Endothelial cell of umbilical vein (primary cell): ENCODE measurements at regions not wholly inside any gene's neighbourhood (a gene's known extent, or its start where the extent isn't known, plus 50 kb on each side); places are given as distances from the start of the nearest gene placed in this dataset.

Source experiments
- POLR2AphosphoS5 ChIP-seq: IDR thresholded peaks from 2 replicates; pipeline ENCODE4 v1.6.1; 2012; ENCODE audit warnings: low read depth, mild to moderate bottlenecking, control low read depth, low read length, moderate library complexity; ENCODE audit not compliant: insufficient read depth
- TF ChIP-seq, protein P1 (sequence below), 2 donors: IDR thresholded peaks; 1 replicate in 1 of 2; 2 replicates in 1 of 2; pipeline ENCODE4 v1.5.1; 2011; ENCODE audit warnings: low read length in 2 of 2, mild to moderate bottlenecking in 2 of 2, moderate library complexity in 2 of 2, control low read depth in 1 of 2, inconsistent platforms in 1 of 2, low read depth in 1 of 2; ENCODE audit not compliant: insufficient read depth in 1 of 2; ENCODE audit errors: extremely low read depth in 1 of 2
- TF ChIP-seq, protein P2 (sequence below): IDR thresholded peaks from 2 replicates; pipeline ENCODE4 v1.6.1; 2011; ENCODE audit not compliant: insufficient read depth, insufficient read length

GRCh38 chr4:132502096-132502552, 647.0 kb upstream of the PCDH10 start:
- TF ChIP-seq, protein P1, sequence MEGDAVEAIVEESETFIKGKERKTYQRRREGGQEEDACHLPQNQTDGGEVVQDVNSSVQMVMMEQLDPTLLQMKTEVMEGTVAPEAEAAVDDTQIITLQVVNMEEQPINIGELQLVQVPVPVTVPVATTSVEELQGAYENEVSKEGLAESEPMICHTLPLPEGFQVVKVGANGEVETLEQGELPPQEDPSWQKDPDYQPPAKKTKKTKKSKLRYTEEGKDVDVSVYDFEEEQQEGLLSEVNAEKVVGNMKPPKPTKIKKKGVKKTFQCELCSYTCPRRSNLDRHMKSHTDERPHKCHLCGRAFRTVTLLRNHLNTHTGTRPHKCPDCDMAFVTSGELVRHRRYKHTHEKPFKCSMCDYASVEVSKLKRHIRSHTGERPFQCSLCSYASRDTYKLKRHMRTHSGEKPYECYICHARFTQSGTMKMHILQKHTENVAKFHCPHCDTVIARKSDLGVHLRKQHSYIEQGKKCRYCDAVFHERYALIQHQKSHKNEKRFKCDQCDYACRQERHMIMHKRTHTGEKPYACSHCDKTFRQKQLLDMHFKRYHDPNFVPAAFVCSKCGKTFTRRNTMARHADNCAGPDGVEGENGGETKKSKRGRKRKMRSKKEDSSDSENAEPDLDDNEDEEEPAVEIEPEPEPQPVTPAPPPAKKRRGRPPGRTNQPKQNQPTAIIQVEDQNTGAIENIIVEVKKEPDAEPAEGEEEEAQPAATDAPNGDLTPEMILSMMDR (IDR thresholded peaks at IDR 0.05; ENCODE audit: extremely low read depth in 1 of 2, insufficient read depth in 1 of 2, low read depth in 1 of 2, low read length in 2 of 2), result no peak
- TF ChIP-seq, protein P2, sequence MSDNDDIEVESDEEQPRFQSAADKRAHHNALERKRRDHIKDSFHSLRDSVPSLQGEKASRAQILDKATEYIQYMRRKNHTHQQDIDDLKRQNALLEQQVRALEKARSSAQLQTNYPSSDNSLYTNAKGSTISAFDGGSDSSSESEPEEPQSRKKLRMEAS, result no peak
- TF ChIP-seq POLR2AphosphoS5, result no peak
